ENCODE measurements at regions not wholly inside any gene's neighbourhood (a gene's known extent, or its start where the extent isn't known, plus 50 kb on each side); places are given as distances from the start of the nearest gene placed in this dataset.

DNA sequence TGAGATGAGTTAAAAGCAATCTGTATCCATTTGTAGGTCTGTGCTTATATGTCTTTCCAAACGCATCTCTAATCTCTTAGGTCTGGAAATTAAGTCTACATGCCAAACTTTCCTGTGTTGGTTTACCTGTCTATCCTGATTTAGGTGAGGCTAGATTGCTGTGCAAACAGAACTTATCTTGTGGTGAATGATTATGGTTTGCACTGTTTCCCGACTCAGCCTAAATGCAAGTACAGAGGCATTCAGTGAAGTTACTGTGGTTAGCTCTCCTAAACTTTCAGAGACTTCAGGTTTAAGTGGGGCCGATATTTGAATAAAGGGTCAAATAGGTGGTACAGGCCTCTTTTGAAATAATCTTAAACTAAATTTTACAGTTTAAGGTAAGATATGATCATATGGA, 103.5 kb downstream of the ICOS start:
- TF ChIP-seq, protein P1, sequence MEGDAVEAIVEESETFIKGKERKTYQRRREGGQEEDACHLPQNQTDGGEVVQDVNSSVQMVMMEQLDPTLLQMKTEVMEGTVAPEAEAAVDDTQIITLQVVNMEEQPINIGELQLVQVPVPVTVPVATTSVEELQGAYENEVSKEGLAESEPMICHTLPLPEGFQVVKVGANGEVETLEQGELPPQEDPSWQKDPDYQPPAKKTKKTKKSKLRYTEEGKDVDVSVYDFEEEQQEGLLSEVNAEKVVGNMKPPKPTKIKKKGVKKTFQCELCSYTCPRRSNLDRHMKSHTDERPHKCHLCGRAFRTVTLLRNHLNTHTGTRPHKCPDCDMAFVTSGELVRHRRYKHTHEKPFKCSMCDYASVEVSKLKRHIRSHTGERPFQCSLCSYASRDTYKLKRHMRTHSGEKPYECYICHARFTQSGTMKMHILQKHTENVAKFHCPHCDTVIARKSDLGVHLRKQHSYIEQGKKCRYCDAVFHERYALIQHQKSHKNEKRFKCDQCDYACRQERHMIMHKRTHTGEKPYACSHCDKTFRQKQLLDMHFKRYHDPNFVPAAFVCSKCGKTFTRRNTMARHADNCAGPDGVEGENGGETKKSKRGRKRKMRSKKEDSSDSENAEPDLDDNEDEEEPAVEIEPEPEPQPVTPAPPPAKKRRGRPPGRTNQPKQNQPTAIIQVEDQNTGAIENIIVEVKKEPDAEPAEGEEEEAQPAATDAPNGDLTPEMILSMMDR (IDR thresholded peaks at IDR 0.05; ENCODE audit: insufficient read depth, low read length, poor library complexity, severe bottlenecking) = no peak
- no peak for TF ChIP-seq EZH2phosphoT487 (conservative IDR thresholded peaks at IDR 0.05; ENCODE audit: low read length)
